ENCODE measurements at regions not wholly inside any gene's neighbourhood (a gene's known extent, or its start where the extent isn't known, plus 50 kb on each side); places are given as distances from the start of the nearest gene placed in this dataset.

- Mint-ChIP-seq H3K36me3 (ENCODE audit: low read depth) (no peaks in the 10 kb centered on the region), H3K27me3 (ENCODE audit: low read depth) (peaks cover 14% of the 10 kb centered on the region), H3K4me1 (peaks cover 31% of the 10 kb centered on the region), H3K27ac (ENCODE audit: unreplicated experiment) (no peak overlapping the region), H3K9me3 (peaks cover 4% of the 10 kb centered on the region), H3K4me3 (no peak overlapping the region)
- no peak for DNase-seq (ENCODE audit: low read depth, low spot score)
- no peak for TF ChIP-seq CTCF (conservative IDR thresholded peaks at IDR 0.05)
These were observed 183.1 kb upstream of the ARL4C start for GRCh38 chr2:234679741-234680687.

- Mint-ChIP-seq H3K36me3 (ENCODE audit: low read depth) (no peaks in the 10 kb centered on the region), H3K27ac (ENCODE audit: unreplicated experiment) (no peak overlapping the region), H3K4me1 (peaks cover 38% of the 10 kb centered on the region), H3K9me3 (peaks cover 4% of the 10 kb centered on the region), H3K27me3 (ENCODE audit: low read depth) (peaks cover 17% of the 10 kb centered on the region), H3K4me3 (no peak overlapping the region)
- no peak for DNase-seq (ENCODE audit: low read depth, low spot score)
- no peak for TF ChIP-seq CTCF (conservative IDR thresholded peaks at IDR 0.05)
These were observed 182.4 kb upstream of the ARL4C start for GRCh38 chr2:234679301-234679740.

- no peak for TF ChIP-seq CTCF (conservative IDR thresholded peaks at IDR 0.05)
- Mint-ChIP-seq H3K4me3 (no peak overlapping the region), H3K36me3 (ENCODE audit: low read depth) (no peaks in the 10 kb centered on the region), H3K9me3 (peaks cover 4% of the 10 kb centered on the region), H3K27ac (ENCODE audit: unreplicated experiment) (no peak overlapping the region), H3K27me3 (ENCODE audit: low read depth) (peaks cover 20% of the 10 kb centered on the region), H3K4me1 (peaks cover 41% of the 10 kb centered on the region)
- DNase-seq (ENCODE audit: low read depth, low spot score) = no peak
These were observed 181.8 kb upstream of the ARL4C start for GRCh38 chr2:234678711-234679110.

- no peak for TF ChIP-seq CTCF (conservative IDR thresholded peaks at IDR 0.05)
- Mint-ChIP-seq H3K4me3 (no peak overlapping the region), H3K9me3 (peaks cover 9% of the 10 kb centered on the region), H3K27ac (ENCODE audit: unreplicated experiment) (no peak overlapping the region), H3K27me3 (ENCODE audit: low read depth) (peaks cover 26% of the 10 kb centered on the region), H3K36me3 (ENCODE audit: low read depth) (peaks cover 3% of the 10 kb centered on the region), H3K4me1 (peaks cover 45% of the 10 kb centered on the region)
- no peak for DNase-seq (ENCODE audit: low read depth, low spot score)
These were observed 181.1 kb upstream of the ARL4C start for GRCh38 chr2:234677758-234678538.

- peaks cover 46% of the 10 kb centered on the region for H3K4me1 Mint-ChIP-seq
- TF ChIP-seq CTCF (conservative IDR thresholded peaks at IDR 0.05) = no peak
These were observed 180.0 kb upstream of the ARL4C start for GRCh38 chr2:234676783-234677450.

More at GRCh38 chr2:234676783-234677450, 180.0 kb upstream of the ARL4C start:
- Mint-ChIP-seq H3K27ac (ENCODE audit: unreplicated experiment) (peak overlapping the region; percentile 75), H3K9me3 (peaks cover 6% of the 10 kb centered on the region), H3K4me3 (peak overlapping the region; percentile 43), H3K27me3 (ENCODE audit: low read depth) (peaks cover 29% of the 10 kb centered on the region), H3K36me3 (ENCODE audit: low read depth) (peaks cover 4% of the 10 kb centered on the region)
- DNase-seq (ENCODE audit: low read depth, low spot score) = peak; percentile 36

Measured in neural crest cell (in vitro differentiated cells).